NCI-H2196 (cell line): ENCODE measurements at regions not wholly inside any gene's neighbourhood (a gene's known extent, or its start where the extent isn't known, plus 50 kb on each side); places are given as distances from the start of the nearest gene placed in this dataset.

Experiments used
- DNase-seq: peaks from one replicate; lab custom pipeline; 2025; ENCODE audit not compliant: unreplicated experiment; lab: John Stamatoyannopoulos, UW

DNA sequence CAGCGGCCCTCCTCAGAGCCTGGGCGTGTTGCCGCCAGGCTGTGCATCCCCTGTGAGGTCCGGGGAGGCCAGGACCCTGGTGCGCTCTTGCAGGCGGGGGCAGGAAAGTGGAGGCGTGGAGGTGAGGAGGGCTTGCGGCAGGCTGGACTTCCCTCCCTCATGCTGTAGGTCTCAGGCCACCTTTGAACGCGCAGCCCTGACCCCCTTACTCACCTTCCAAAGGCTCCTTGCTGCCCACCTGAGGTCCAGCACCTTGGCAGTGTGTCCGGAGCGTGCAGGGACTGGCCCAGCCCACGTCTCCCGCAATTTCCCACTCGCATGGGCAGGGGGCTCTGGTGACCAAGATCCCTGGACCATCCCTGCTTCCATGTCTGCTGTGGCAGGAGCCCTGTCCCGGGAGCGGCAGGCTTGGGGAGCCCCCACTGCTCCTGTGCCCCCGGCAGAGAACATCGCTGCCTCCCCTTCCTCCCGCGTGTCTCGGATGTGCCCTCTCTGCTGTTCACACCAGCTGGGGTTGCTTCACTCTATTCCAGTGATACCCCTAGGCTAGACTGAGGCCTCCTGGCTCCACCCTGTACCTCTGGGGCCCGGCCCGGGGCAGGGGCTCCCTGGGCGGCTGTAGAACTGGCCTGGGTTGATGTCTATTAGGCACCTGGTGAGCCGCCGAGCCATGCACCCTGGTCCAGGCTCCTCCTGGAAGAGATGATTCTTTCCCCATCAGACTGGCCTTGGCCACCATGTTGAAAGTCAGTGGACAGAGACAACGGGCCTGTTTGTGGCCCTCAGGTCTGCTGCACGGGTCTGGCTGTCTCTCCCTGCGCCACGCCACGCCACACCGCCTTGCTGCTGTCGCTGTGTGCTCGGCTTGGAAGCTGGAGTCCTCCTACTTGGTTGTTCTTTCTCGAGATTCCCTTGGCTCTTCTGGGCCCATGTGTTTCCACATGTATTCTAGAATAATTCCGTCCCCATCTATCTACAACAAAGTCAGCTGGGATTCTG lies 95.4 kb upstream of the ADRA2C start:
- no peak for DNase-seq

DNA sequence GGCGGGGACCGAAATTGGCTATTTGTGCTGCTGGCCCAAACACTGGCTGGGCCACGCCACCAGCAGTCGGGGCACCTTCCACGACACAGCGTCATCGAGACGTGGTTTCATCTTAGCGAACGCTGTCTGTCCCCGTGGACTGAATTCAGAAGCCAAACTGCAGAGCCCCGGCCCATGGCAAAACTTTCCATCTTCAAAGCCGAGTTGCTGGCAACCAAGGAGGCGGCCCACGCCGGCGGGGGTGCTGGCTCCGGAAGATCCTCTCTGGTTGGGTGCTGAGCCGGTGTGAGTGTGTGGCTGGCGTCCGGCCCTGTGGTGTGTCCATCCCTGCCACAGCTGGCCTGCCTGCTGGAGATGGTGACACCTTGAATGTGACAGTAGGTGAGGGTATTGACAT lies 96.6 kb upstream of the ADRA2C start:
- DNase-seq, result no peak

DNA sequence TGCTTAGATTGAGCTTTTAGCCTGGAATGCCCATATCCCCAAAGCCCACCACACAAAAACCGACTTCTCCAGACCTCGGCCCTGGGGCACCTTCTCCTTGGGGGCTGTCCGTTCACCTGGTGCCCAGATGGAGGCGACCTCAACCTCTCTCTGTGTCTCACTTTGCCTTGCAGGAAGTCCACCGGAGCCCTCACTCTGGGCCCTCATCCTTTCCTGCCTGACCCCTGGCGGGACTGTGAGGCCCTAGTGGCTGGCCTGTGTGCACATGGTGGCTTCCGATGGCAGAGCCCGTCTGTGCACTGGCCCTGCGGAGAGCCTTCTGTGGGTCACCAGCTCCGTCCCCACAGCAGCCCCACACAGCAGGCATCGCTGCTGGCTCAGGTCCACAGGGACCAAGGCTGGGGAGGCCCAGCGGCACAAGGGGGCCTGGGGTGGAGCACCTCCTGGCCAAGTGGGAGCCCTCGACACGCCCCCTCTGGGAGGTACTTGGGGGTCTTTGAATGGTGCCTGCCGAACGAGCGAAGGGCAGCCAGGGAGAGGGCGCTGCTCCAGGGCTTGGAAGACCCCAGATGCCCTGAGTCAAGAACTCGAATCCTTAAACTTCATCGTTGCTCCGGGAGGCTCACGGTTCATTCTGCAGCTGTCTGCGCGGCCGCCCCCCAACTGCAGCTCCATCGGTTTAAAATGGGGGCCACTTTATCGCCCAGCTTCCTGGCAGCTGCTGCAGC lies 97.2 kb upstream of the ADRA2C start:
- DNase-seq, result no peak

DNA sequence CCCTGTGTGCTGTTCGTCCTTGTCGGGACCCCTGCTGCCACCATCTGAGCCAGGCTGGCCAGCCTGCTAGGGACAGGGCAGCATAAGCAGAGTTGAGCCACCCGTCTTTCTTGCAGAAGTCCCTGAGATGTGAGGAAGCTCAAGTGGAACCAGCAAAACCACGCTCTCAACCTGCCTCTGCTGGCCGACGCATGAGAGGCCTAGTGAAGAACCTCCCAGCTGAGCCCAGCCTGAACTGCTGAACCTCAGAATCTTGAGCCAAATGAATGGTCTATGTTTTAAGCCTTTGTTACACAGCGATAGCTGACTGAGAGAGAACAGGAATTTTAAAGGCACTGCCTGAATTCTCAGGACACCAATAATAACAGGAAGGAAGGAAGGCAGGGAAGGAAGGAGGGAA lies 98.9 kb upstream of the ADRA2C start:
- DNase-seq, result no peak

DNA sequence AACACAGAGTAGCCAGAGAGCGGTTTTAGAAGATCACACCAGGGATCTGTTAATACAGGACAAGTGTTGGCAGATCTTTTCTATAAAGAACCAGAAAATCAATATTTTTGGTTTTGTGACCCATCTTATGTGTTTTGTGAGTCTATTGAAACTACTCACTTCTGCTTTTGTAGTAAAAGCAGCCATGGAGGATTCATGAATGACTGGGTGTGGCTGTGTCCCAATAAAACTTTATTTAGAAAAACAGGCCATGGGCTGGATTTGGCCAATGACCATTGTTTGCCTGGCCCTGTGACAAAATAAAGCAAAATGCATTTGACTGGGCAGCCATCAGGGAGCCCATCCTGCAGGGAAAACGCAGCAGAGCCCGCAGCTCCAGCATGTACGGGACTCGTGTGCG lies 99.9 kb upstream of the ADRA2C start:
- no peak for DNase-seq

DNA sequence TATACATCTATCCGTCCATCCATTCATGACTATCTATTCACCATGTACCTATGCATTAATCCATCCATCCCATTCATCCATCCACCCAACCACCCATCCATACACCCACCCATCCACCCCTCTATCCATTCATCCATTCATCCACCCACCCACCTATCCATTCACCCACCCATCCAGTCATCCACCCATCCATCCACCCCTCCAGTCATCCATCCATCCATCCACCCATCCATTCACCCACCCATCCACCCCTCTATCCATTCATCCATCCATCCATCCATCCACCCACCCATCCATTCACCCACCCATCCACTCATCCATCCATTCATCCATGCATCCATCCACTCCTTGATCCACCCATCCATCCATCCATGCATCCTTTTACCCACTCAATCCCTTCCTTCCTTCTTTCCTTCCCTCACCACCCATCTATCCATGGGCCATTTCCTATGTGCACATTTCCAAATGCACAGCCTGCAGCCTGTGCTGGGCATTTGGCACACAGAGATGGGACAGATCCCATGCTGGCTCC lies 100.8 kb upstream of the ADRA2C start:
- DNase-seq, result no peak

DNA sequence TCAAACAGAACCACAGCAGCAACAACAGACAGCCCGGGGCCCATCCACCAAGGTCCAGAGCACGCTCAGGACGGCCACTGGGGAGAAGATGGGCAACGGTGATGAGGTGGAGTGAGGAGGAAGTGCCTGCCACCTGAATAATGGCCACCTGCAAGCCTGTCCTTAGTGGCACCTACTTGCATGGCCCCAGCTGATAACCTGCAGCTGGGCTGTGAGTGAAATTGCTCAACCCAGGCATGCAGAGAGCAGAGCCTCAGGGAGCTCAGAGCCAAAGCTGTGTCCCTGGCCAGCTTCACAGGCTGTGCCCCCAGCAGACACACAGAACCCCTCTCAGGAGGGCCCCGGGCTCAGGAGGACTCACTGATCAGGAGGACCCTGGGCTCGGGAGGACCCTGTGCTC lies 102.4 kb upstream of the ADRA2C start:
- DNase-seq, result no peak

DNA sequence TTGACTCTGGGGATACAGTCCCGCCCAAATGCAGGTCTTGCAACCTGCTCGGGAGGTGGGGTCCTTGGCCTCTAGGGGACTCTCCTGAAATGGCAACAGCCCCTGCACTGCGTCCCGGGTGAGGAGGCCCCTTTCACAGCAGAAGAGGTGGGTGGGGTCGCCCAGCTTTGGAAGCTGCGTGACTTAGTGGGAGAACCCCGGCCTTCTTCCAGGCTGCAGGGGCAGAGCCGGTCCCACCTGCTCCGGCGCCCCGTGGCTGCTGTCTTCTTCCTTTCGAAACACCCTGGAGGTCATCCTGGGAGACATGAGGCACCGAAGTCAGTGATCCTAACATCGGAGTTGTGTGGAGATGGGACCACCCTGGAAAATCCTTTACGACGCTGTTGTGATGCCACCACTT lies 103.7 kb upstream of the ADRA2C start:
- no peak for DNase-seq

DNA sequence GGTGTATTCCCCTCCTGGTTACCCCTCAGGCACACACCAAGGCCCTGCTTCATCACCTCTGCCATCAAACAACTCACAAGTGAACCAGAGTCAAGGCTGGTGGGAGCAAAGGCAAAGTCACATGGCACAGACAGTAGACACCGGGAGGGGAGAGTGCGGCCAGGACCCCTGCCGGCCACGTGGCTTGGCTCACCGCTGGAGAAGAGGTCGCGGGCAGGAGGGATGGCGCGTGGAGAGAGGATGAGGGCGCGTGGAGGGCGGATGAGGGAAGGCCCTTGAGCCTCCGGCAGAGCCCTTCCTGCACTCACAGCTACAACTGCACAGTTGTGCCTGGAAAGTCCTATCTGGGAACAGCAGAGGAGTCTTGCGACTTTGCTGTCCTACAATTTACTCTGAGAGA lies 104.2 kb upstream of the ADRA2C start:
- no peak for DNase-seq

DNA sequence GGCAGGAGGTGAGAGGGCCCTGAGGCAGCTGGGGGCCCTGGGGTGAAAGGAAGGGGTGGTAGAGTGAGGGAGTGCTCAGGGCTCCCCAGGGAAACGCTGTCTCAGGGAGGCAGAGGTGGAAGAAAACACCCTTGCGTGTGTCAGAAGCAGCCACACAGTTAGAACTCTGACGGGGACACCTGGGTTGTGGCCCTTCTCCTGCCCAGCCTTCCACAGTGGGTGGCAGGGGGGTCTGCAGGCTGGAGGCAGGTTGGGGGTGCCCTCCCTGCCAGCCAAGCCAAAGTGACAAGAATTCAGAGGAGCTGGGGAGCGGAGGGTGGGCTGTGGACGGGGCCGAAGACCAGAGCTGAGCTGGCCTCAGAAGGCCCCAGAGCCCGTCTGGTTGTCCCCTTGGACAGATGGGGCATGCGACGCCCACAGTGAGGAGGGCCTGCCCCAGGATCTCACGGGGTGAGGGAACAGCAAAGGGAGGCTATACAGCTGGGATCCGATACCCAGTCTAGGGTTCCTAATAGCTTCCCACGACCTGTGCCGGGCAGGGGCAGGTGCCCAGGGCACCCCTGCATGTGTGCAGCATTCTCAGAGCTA lies 105.2 kb upstream of the ADRA2C start:
- DNase-seq, result no peak

DNA sequence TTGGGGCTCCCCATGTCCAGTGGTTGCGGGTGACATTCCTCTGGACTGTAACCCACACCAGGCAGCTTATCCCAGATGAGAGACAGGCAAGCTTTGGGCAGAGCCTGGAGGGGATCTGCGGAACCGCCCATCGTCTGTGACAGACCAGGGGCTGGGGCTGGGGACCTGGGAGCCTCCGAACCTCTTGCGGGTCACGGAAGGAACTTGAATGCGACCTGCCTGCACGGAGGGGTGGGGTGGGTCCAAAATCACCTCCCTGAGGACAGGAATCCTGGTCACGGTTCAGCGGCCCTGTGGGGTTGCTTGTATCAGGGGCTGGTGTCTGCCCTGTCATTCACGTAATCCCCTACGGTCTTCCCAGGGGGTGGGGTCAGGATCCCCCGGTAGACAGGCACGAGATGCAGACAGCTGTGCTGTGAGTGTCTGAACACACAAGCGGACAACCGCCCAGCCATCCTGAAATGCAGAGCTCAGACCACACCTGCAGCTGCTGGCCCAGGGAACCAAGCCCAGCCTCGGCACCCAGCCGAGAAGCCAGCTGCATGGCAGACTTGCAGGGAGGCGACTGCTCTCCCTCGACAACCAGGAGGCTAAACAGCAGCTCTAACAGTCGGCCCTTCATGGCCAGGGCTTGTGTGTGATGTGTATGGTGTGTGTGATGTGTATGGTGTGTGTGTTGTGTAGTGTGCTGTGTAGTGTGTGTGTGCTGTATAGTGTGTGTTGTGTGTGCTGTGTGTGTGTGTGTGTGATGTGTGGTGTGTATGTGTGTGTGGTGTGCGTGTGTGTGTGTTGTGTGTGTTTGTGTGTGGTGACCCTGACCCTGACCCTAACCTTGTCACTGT lies 105.9 kb upstream of the ADRA2C start:
- peak; percentile 78 for DNase-seq

DNA sequence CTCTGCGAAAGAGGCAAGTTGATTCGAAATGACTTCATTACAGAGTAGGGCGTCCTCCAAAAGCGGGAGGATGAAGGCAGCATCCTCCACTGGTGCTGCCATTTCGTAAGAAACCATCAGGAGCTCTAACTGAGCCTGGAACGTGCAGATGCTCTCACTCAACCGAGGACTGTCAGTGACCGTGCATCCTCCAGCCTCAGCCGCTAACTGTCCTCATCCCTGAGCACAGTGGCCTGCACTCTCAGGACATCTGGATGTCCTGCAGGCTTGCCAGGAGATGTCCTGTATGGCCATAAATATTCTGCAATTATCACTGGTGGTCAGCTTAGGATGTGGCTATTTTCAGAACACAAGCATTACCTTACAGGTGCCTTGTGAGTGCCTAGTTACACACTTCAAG lies 107.1 kb upstream of the ADRA2C start:
- DNase-seq, result no peak

DNA sequence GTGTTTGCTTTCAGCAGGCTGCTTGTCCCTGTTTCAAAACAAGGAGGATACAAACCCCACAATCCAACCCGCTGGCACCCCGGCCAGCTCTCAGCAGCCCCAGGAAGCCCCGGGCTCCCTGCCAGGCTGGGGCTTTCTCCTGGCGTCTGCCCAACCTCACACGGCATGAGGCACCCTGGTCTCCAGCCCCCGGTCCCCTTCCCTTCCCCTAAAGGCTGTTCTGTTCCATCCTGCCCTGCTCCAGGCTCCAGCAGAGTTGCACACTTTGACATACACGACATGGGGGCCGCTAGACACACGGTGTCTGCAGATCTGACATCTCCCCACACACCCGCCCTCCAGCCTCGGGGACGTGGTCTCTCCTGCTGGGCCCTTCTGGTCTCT lies 107.7 kb upstream of the ADRA2C start:
- no peak for DNase-seq

DNA sequence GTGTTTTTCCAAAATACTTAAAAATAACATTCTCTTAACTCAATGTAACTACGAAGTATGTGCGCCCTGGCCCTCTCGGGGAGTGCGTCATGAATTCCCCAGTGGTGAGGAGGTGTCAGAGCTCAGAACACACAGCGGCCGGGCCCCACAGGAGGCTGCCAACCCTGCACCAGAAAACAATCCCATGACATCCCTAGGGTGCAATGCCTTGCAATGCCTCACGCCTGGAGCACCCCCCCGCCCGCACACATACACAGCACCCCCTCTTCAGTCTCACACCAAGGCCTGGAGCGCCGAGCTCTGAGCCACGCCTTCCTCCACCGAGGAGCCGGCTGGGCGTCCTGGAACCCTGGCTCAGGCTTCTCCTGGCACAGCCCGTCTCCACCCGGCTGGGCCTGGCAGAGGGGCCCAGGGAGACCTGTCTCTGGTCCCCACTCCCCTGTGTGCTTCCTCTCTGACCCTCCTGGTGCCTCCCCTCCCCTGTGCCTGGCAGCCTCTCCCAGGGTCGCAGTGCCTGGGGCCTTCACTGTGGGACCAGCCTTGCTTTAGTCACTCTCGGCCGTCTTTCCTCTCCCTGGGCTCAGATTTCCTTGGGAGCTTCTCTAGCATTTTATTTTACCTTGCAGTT lies 108.2 kb upstream of the ADRA2C start:
- no peak for DNase-seq

DNA sequence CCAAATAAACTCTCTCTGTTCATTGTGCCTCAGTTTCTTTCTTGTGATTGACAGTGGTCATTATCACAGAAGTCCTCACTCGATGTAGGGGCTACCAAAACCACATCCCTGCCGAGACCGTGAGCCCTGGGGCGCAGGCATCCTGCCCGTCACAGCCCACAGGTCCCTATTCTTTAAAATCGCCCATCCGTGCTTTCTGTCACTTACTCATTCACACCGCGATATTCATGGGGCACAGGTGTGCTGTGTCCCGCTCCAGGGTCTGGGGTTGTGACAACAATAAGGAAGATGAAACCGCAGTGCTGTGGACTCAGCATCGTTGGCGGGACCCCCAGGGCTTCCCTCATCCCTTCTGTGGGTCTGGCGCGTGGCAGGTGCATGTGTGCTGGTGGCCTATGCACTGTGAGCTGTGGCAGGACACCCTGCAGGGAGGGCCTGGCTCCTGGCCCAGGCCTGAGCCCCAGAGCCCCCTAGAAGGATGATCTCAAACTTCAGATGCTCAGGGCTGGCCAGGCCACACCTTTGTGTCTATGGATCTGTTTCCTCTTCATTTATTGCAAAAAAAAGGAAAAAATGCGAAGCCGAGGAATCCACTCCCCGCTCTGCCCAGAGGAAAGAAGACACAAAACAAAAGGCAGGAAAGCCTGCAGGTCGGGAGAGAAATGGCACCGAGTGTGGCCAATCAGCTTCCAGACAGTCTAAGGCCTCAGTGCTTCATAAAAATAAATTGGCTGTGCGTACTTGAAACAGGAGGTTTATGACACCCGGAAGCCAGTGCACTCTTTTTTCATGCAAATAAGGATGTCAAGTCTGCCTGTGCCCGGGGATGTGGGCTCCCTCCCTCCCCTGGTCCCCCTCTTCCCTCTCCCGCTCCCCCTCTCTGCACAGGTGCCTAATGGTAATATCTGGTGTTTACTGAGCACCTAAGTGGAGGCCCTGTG lies 109.5 kb upstream of the ADRA2C start:
- DNase-seq, result no peak

DNA sequence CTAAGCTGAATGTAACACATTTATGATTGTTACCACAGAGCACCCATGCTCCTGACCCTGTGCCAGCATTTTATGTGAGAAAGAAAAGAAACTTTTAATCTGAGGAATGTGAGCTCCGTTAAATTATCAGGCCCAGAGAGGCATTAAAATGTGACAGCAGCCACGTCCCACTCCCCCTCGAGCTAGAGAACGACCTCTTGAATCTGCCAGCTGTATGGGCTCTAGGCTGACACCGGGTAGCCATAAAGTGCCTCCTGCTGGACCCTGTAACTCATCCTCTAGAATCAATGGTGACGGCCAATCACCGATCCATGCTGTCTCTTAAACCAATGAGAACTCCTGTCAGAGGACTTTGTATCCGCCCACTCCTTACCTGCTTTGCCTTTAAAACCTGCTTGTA lies 110.2 kb upstream of the ADRA2C start:
- no peak for DNase-seq

DNA sequence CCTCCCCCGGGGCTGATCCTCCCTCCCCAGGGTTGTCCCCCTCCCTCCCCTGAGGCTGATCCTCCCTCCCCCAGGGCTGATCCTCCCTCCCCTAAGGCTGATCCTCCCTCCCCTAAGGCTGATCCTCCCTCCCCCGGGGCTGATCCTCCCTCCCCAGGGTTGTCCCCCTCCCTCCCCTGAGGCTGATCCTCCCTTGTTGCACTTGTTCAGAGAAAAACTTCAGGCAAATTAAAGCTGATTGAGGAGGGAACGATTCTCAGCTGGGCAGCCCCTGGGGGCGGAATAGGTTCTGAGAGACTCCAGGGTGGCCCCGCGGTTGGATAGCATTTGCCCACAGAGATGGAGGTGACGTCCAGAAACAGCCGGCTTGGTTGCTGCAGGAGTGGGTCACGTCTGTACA lies 110.7 kb upstream of the ADRA2C start:
- DNase-seq, result no peak

DNA sequence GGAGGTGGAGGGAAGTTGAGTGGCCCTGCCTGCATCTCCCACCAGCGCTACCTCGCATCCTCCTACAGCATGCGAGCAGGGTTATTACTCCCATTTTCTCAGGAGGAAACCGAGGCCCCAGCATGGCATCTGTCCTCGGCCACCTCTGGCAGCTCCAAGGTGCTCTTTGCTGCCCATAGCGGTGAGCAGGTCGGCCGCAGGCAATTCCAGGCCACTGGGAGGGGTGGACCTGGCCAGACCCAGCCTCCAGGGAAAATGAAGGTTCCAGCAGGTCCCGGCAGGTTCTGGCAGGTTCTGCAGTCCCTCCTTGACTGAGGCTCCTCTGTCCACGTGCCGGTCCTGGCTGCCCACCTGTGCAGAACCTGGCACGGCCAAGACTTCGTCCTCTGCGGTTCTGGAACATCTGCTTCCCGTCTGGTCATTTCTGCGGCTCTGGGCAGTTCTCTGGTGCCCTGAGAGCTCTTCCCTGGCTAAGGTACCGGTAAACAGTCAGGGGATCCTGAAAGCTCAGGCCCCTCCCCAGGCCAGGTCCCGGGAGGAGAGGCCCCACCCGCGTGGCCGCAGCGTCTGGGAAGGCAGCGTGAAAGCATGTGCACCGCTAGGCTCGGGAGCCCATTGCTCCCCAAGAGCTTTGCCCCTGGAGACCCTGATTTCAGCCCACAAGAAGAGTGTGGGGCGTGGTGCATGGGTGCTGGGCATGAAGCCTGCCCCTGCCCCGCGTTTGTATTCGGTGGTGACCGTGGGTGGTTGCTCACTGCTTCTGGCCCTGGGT lies 112.0 kb upstream of the ADRA2C start:
- no peak for DNase-seq

DNA sequence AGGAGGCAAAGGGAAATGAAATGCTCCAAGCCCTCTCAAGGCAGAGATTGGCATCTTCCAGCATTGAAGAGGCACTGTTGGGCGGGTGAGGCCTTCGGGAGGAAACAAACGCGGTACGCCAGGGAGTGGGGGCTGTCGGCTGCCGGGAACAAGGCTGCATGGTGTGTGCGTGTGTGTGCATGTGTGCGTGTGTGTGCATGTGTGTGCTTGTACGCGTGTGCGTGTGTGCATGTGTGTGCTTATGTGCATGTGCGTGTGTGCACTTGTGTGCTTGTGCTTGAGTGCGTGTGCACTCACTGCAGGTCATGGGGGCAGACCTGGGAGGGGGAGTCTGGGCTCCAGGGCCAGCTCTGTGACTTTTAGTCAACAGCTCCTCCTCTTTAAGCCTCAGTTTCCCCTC lies 113.6 kb upstream of the ADRA2C start:
- DNase-seq, result no peak
